Panc1 (cell line): ENCODE measurements at regions not wholly inside any gene's neighbourhood (a gene's known extent, or its start where the extent isn't known, plus 50 kb on each side); places are given as distances from the start of the nearest gene placed in this dataset.

Source experiments
- ATAC-seq: fragments of 200-7000 bp; cut with Tn5 transposase; 2 replicates; pipeline ENCODE4 v1.9.1; 2020; ENCODE audit warnings: mild to moderate bottlenecking, moderate library complexity
- BruUV-seq: library from RNA; stranded (reverse); fragments of 400-500 nt; replicated peaks from 2 replicates; lab custom pipeline; 2021; lab: Mats Ljungman, UMichigan
- CTCF ChIA-PET: fragments of 300-600 bp; sonication (Branson Sonifier 250); formaldehyde crosslinking; loops from one replicate; lab custom pipeline; 2022; ENCODE audit warnings: antibody characterized with exemption; lab: Charles Lee
- POLR2A ChIA-PET: fragments of 300-600 bp; sonication (Branson Sonifier 250); formaldehyde crosslinking; loops from one replicate; lab custom pipeline; 2022; ENCODE audit warnings: antibody characterized with exemption; lab: Charles Lee
- DNase-seq: peaks from one replicate; pipeline ENCODE4 v3.0.0-alpha.2; 2010; ENCODE audit warnings: low read depth, low spot score
- H3K27ac ChIP-seq: 2 replicates; pipeline ENCODE4 v1.5.1; 2011; ENCODE audit warnings: mild to moderate bottlenecking, low read length, inconsistent platforms
- H3K27me3 ChIP-seq: fragments of 200-500 bp; sonication (Bioruptor generic); 2 replicates; pipeline ENCODE4 v1.6.0; 2014; ENCODE audit warnings: low read length, inconsistent platforms; ENCODE audit not compliant: control insufficient read depth, insufficient read depth
- H3K36me3 ChIP-seq: fragments of 200-500 bp; sonication (Bioruptor generic); 2 replicates; pipeline ENCODE4 v1.5.1; 2014; ENCODE audit warnings: inconsistent platforms, mild to moderate bottlenecking, low read length, moderate library complexity; ENCODE audit not compliant: control insufficient read depth, insufficient read depth
- H3K4me1 ChIP-seq: 2 replicates; pipeline ENCODE4 v1.5.1; 2011; ENCODE audit warnings: inconsistent platforms, mild to moderate bottlenecking, low read length, moderate library complexity; ENCODE audit not compliant: control insufficient read depth, insufficient read depth
- H3K4me3 ChIP-seq, 2 experiments: 2 replicates each; pipeline ENCODE4 v1.5.1; 2011 to 2012; ENCODE audit warnings: low read depth in 2 of 2, low read length in 2 of 2, mild to moderate bottlenecking in 2 of 2, inconsistent platforms in 1 of 2, moderate library complexity in 1 of 2
- H3K9me3 ChIP-seq: fragments of 200-500 bp; sonication (Bioruptor generic); 2 replicates; pipeline ENCODE4 v1.5.1; 2014; ENCODE audit warnings: low read depth, mild to moderate bottlenecking, inconsistent platforms, low read length, moderate library complexity; ENCODE audit not compliant: control insufficient read depth, insufficient read depth
- CTCF ChIP-seq: fragments of 450-650 bp; IDR thresholded peaks from 2 replicates; pipeline ENCODE4 v1.5.1; 2017; ENCODE audit warnings: mild to moderate bottlenecking
- POLR2AphosphoS5 ChIP-seq: IDR thresholded peaks from 2 replicates; pipeline ENCODE4 v1.6.1; 2012; ENCODE audit warnings: mild to moderate bottlenecking, low read depth, low read length, moderate library complexity
- REST ChIP-seq, 2 experiments: IDR thresholded peaks; 2 replicates each; pipeline ENCODE4 v1.6.1; 2011 to 2012; ENCODE audit warnings: low read depth in 2 of 2, control low read depth in 1 of 2, low read length in 1 of 2, mild to moderate bottlenecking in 1 of 2, moderate library complexity in 1 of 2; ENCODE audit not compliant: insufficient read depth in 1 of 2
- SIN3A ChIP-seq: IDR thresholded peaks from 2 replicates; pipeline ENCODE4 v1.6.1; 2012; ENCODE audit warnings: low read depth, mild to moderate bottlenecking, low read length, moderate library complexity, borderline replicate concordance; ENCODE audit not compliant: insufficient read depth
- TCF7L2 ChIP-seq: IDR thresholded peaks from 2 replicates; pipeline ENCODE4 v1.6.1; 2011; ENCODE audit warnings: mild to moderate bottlenecking, low read depth, low read length, inconsistent platforms
- in situ Hi-C: cut with HindIII; loops from 2 replicates; pipeline ENCODE4 v1.10.0; 2016; ENCODE audit warnings: low sequenced_read_pairs, low pct_unique_long_range_greater_than_20kb
- intact Hi-C: fragments of 100-400 bp; cut with micrococcal nuclease; formaldehyde crosslinking; loops from one replicate; pipeline ENCODE4 v1.10.0; 2022; ENCODE audit not compliant: unreplicated experiment

- TF ChIP-seq TCF7L2 (no peak), CTCF (no peak), SIN3A (no peak), REST (IDR thresholded peaks at IDR 0.05; ENCODE audit: insufficient read depth in 1 of 2, low read depth in 2 of 2, low read length in 1 of 2) (no peak), POLR2AphosphoS5 (no peak)
- Histone ChIP-seq H3K9me3 (no peaks in the 10 kb centered on the region), H3K4me1 (no peaks in the 10 kb centered on the region), H3K4me3 (no peak overlapping the region), H3K27ac (no peak overlapping the region), H3K27me3 (no peaks in the 10 kb centered on the region), H3K36me3 (no peaks in the 10 kb centered on the region)
- ChIA-PET POLR2A (interaction anchor here (0.5 kb wide), 1 partner anchor 201 kb away, joined by 5 read pairs; no protein-coding TSS in a partner anchor), CTCF (no interaction called here)
- intact Hi-C loops = no loop called here
- in situ Hi-C loops = no loop called here
- no peak for DNase-seq
- no peak for ATAC-seq
- no TSS peak for BruUV-seq
Measured at GRCh38 chr22:22040908-22041307, 58.3 kb upstream of the TOP3B start.

GRCh38 chr22:22040472-22040871 lies 57.9 kb upstream of the TOP3B start:
- H3K36me3 ChIP-seq = no peaks in the 10 kb centered on the region
- no peak for DNase-seq
- BruUV-seq = no TSS peak
- H3K27me3 ChIP-seq = no peaks in the 10 kb centered on the region; the same call in 1 of the 2 replicates
- POLR2A ChIA-PET = no interaction called here
- no peak overlapping the region for H3K4me3 ChIP-seq
- H3K27ac ChIP-seq = no peak overlapping the region
- intact Hi-C loops = no loop called here
- CTCF ChIA-PET = no interaction called here
- H3K4me1 ChIP-seq = no peaks in the 10 kb centered on the region
- no peak for ATAC-seq
- TF ChIP-seq SIN3A = no peak
- no peak for TF ChIP-seq POLR2AphosphoS5
- TF ChIP-seq REST (IDR thresholded peaks at IDR 0.05; ENCODE audit: insufficient read depth in 1 of 2, low read depth in 2 of 2, low read length in 1 of 2) = no peak
- TF ChIP-seq TCF7L2 = no peak
- TF ChIP-seq CTCF = no peak
- in situ Hi-C loops = no loop called here
- no peaks in the 10 kb centered on the region for H3K9me3 ChIP-seq
